Caco-2 (cell line): ENCODE measurements at regions not wholly inside any gene's neighbourhood (a gene's known extent, or its start where the extent isn't known, plus 50 kb on each side); places are given as distances from the start of the nearest gene placed in this dataset.

Experiments used
- BruUV-seq: library from RNA; stranded (reverse); fragments of 400-500 nt; replicated peaks from 2 replicates; lab custom pipeline; 2021; lab: Mats Ljungman, UMichigan
- CTCF ChIA-PET: fragments of 300-600 bp; sonication (Branson Sonifier 250); formaldehyde crosslinking; loops from one replicate; lab custom pipeline; 2022; ENCODE audit warnings: antibody characterized with exemption; lab: Charles Lee
- POLR2A ChIA-PET: fragments of 300-600 bp; sonication (Branson Sonifier 250); formaldehyde crosslinking; loops from one replicate; lab custom pipeline; 2022; ENCODE audit warnings: antibody characterized with exemption; lab: Charles Lee
- DNase-seq, 2 experiments: peaks; one replicate each; pipeline versions ENCODE4 v3.0.0 to v3.0.0-alpha.2; 2020 to 2022
- H3K27me3 ChIP-seq: replicated peaks from 2 replicates; pipeline ENCODE4 v1.6.0; 2011; ENCODE audit warnings: low read length; ENCODE audit not compliant: control insufficient read depth, insufficient read depth
- H3K36me3 ChIP-seq: 2 replicates; pipeline ENCODE4 v1.5.1; 2011; ENCODE audit warnings: low read length; ENCODE audit not compliant: control insufficient read depth, insufficient read depth
- H3K4me1 ChIP-seq: fragments of 250-450 bp; sonication (Bioruptor Pico); 2 replicates; pipeline ENCODE4 v1.5.1; 2020; ENCODE audit warnings: mild to moderate bottlenecking
- H3K4me3 ChIP-seq: 2 replicates; pipeline ENCODE4 v1.5.1; 2011; ENCODE audit warnings: low read depth, mild to moderate bottlenecking, control low read depth, low read length
- H3K9me3 ChIP-seq: fragments of 250-450 bp; sonication (Bioruptor Pico); 2 replicates; pipeline ENCODE4 v1.5.1; 2020; ENCODE audit warnings: mild to moderate bottlenecking, moderate library complexity
- H3K27ac Mint-ChIP-seq: one replicate; pipeline ENCODE4 v1.8.0; 2022; ENCODE audit warnings: mixed read lengths; ENCODE audit not compliant: unreplicated experiment
- H3K27me3 Mint-ChIP-seq: one replicate; pipeline ENCODE4 v1.8.0; 2022; ENCODE audit warnings: mixed read lengths; ENCODE audit not compliant: insufficient read depth, unreplicated experiment
- H3K36me3 Mint-ChIP-seq: one replicate; pipeline ENCODE4 v1.8.0; 2022; ENCODE audit warnings: mild to moderate bottlenecking, mixed read lengths; ENCODE audit not compliant: insufficient read depth, unreplicated experiment
- H3K4me1 Mint-ChIP-seq: one replicate; pipeline ENCODE4 v1.8.0; 2022; ENCODE audit warnings: low read depth, mixed read lengths; ENCODE audit not compliant: unreplicated experiment
- H3K4me3 Mint-ChIP-seq: one replicate; pipeline ENCODE4 v1.8.0; 2022; ENCODE audit warnings: mild to moderate bottlenecking, moderate library complexity, mixed read lengths; ENCODE audit not compliant: unreplicated experiment
- H3K9me3 Mint-ChIP-seq: one replicate; pipeline ENCODE4 v1.8.0; 2022; ENCODE audit warnings: mixed read lengths; ENCODE audit not compliant: unreplicated experiment
- intact Hi-C: fragments of 100-400 bp; cut with micrococcal nuclease; formaldehyde crosslinking; loops from one replicate; pipeline ENCODE4 v1.10.0; 2022; ENCODE audit not compliant: unreplicated experiment
- TF ChIP-seq, protein P1 (sequence below), 2 experiments: fragments of 200-600 bp in 1 of 2; IDR thresholded peaks; 1 replicate in 1 of 2; 2 replicates in 1 of 2; pipeline versions ENCODE4 v1.5.1 to v1.8.0; 2011 to 2022; ENCODE audit warnings: antibody characterized with exemption in 1 of 2, control low read depth in 1 of 2, inconsistent platforms in 1 of 2, low read depth in 1 of 2, low read length in 1 of 2, mild to moderate bottlenecking in 1 of 2, moderate library complexity in 1 of 2; ENCODE audit not compliant: insufficient read depth in 1 of 2, severe bottlenecking in 1 of 2, unreplicated experiment in 1 of 2

DNA sequence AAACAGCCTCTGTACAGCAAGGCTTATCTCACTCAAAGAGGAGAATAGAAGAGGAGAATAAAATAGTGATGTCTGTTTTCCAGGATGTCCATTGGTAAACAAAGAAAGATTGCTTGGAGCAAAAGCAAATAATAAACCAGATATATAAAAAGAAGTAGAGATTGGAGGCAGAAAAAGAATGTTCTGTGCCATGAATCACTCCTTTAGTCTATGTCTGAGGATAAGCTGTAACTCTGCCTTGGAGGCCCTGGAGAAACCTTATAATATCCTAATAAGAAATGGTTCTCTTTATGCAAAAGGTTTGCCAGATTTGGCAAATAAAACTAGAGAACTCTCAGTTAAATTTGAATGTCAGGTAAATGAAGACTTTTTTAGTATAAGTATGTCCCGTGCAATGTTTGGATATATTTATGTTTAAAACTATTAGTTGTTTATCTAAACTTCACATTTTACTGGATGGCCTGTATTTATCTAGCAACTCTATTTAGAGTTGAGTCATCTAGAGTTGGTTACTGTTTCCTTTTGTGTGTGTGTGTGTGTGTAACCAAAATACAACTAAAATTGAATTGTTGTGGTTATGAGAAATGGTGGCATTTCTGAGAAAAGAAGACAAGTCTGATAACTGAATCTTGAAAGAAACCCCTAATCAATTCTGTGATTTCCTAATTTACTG, 510.3 kb upstream of the SETBP1 start:
- Histone ChIP-seq H3K4me1 (no peaks in the 10 kb centered on the region), H3K9me3 (no peaks in the 10 kb centered on the region), H3K27me3 (no peaks in the 10 kb centered on the region), H3K4me3 (no peak overlapping the region), H3K36me3 (no peaks in the 10 kb centered on the region)
- DNase-seq = no peak
- Mint-ChIP-seq H3K27ac (no peak overlapping the region), H3K36me3 (no peaks in the 10 kb centered on the region), H3K4me1 (no peaks in the 10 kb centered on the region), H3K27me3 (no peaks in the 10 kb centered on the region), H3K4me3 (no peak overlapping the region), H3K9me3 (no peaks in the 10 kb centered on the region)
- ChIA-PET CTCF (no interaction called here), POLR2A (no interaction called here)
- TF ChIP-seq, protein P1, sequence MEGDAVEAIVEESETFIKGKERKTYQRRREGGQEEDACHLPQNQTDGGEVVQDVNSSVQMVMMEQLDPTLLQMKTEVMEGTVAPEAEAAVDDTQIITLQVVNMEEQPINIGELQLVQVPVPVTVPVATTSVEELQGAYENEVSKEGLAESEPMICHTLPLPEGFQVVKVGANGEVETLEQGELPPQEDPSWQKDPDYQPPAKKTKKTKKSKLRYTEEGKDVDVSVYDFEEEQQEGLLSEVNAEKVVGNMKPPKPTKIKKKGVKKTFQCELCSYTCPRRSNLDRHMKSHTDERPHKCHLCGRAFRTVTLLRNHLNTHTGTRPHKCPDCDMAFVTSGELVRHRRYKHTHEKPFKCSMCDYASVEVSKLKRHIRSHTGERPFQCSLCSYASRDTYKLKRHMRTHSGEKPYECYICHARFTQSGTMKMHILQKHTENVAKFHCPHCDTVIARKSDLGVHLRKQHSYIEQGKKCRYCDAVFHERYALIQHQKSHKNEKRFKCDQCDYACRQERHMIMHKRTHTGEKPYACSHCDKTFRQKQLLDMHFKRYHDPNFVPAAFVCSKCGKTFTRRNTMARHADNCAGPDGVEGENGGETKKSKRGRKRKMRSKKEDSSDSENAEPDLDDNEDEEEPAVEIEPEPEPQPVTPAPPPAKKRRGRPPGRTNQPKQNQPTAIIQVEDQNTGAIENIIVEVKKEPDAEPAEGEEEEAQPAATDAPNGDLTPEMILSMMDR (IDR thresholded peaks at IDR 0.05; ENCODE audit: insufficient read depth in 1 of 2, low read depth in 1 of 2, low read length in 1 of 2, severe bottlenecking in 1 of 2, unreplicated experiment in 1 of 2) = no peak
- intact Hi-C loops = no loop called here
- BruUV-seq = no TSS peak

- CTCF ChIA-PET = no interaction called here
- TF ChIP-seq, protein P1 (IDR thresholded peaks at IDR 0.05; ENCODE audit: insufficient read depth in 1 of 2, low read depth in 1 of 2, low read length in 1 of 2, severe bottlenecking in 1 of 2, unreplicated experiment in 1 of 2) = no peak
- Mint-ChIP-seq H3K4me3 (no peak overlapping the region), H3K9me3 (no peaks in the 10 kb centered on the region), H3K4me1 (no peaks in the 10 kb centered on the region), H3K36me3 (no peaks in the 10 kb centered on the region), H3K27ac (no peak overlapping the region), H3K27me3 (no peaks in the 10 kb centered on the region)
- intact Hi-C loops = no loop called here
- no TSS peak for BruUV-seq
- Histone ChIP-seq H3K27me3 (no peaks in the 10 kb centered on the region), H3K4me1 (no peaks in the 10 kb centered on the region), H3K9me3 (no peaks in the 10 kb centered on the region), H3K4me3 (no peak overlapping the region), H3K36me3 (no peaks in the 10 kb centered on the region)
- no peak for DNase-seq
- POLR2A ChIA-PET = no interaction called here
These were observed 509.4 kb upstream of the SETBP1 start for GRCh38 chr18:44171301-44171700.

- H3K4me3 ChIP-seq = no peak overlapping the region
- no TSS peak for BruUV-seq
- H3K27me3 ChIP-seq = no peaks in the 10 kb centered on the region
- Mint-ChIP-seq H3K4me3 (no peak overlapping the region), H3K9me3 (no peaks in the 10 kb centered on the region), H3K4me1 (no peaks in the 10 kb centered on the region), H3K27me3 (no peaks in the 10 kb centered on the region), H3K27ac (no peak overlapping the region), H3K36me3 (no peaks in the 10 kb centered on the region)
- POLR2A ChIA-PET = no interaction called here
- H3K36me3 ChIP-seq = no peaks in the 10 kb centered on the region
- DNase-seq = no peak
- CTCF ChIA-PET = no interaction called here
- TF ChIP-seq, protein P1 (IDR thresholded peaks at IDR 0.05; ENCODE audit: insufficient read depth in 1 of 2, low read depth in 1 of 2, low read length in 1 of 2, severe bottlenecking in 1 of 2, unreplicated experiment in 1 of 2) = no peak
- no peaks in the 10 kb centered on the region for H3K9me3 ChIP-seq
- H3K4me1 ChIP-seq = no peaks in the 10 kb centered on the region
- intact Hi-C loops = no loop called here
These were observed 504.8 kb upstream of the SETBP1 start for GRCh38 chr18:44175891-44176290.
